ENCODE measurements at regions not wholly inside any gene's neighbourhood (a gene's known extent, or its start where the extent isn't known, plus 50 kb on each side); places are given as distances from the start of the nearest gene placed in this dataset.

- TF ChIP-seq EZH2phosphoT487 (IDR thresholded peaks at IDR 0.05; ENCODE audit: insufficient read depth, low read depth) (no peak), EZH2 (IDR thresholded peaks at IDR 0.05; ENCODE audit: insufficient read depth, poor library complexity, severe bottlenecking) (no peak)
Measured at GRCh38 chr11:11171285-11171684, 181.8 kb downstream of the CSNK2A3 start.

Measured in GM23248 (cell line).